H1 (cell line): ENCODE measurements at regions not wholly inside any gene's neighbourhood (a gene's known extent, or its start where the extent isn't known, plus 50 kb on each side); places are given as distances from the start of the nearest gene placed in this dataset.
A peak's percentile ranks its signal among the peaks of the same experiment; 100 is the strongest.

Experiments used
- CTCF ChIA-PET: fragments of 300-600 bp; sonication (Branson Sonifier 250); formaldehyde crosslinking; loops from one replicate; lab custom pipeline; 2021; ENCODE audit not compliant: partially characterized antibody; lab: Charles Lee
- POLR2A ChIA-PET: fragments of 300-600 bp; sonication (Branson Sonifier 250); formaldehyde crosslinking; loops from one replicate; lab custom pipeline; 2021; ENCODE audit warnings: inconsistent platforms; ENCODE audit not compliant: partially characterized antibody; lab: Charles Lee
- DNase-seq, 2 experiments: peaks; one replicate each; pipeline versions ENCODE4 v3.0.0 to v3.0.0-alpha.2; 2010 to 2022; ENCODE audit warnings: low spot score in 2 of 2, low read depth in 1 of 2, mixed read lengths in 1 of 2
- FAIRE-seq: peaks from 2 replicates; lab custom pipeline; 2011; peaks lifted over from hg19 to GRCh38; lab: Jason Lieb, UNC
- H2AFZ ChIP-seq: 2 replicates; pipeline ENCODE4 v1.8.1; 2012; ENCODE audit warnings: low read length, inconsistent platforms
- H2AK5ac ChIP-seq: 2 replicates; pipeline ENCODE4 v1.6.1; 2013; ENCODE audit warnings: low read depth, low read length
- H2BK120ac ChIP-seq: replicated peaks from 2 replicates; pipeline ENCODE3; 2013; ENCODE audit warnings: low read depth, low read length, inconsistent platforms
- H2BK12ac ChIP-seq: 2 replicates; pipeline ENCODE4 v1.6.1; 2013; ENCODE audit warnings: low read depth, low read length
- H2BK15ac ChIP-seq: 2 replicates; pipeline ENCODE4 v1.6.1; 2013; ENCODE audit warnings: low read length
- H2BK20ac ChIP-seq: 2 replicates; pipeline ENCODE4 v1.6.1; 2013; ENCODE audit warnings: low read length
- H2BK5ac ChIP-seq: 2 replicates; pipeline ENCODE4 v1.6.1; 2013; ENCODE audit warnings: low read depth, low read length
- H3K14ac ChIP-seq: 2 replicates; pipeline ENCODE4 v1.6.1; 2013; ENCODE audit warnings: inconsistent platforms; ENCODE audit not compliant: insufficient read length
- H3K18ac ChIP-seq: 2 replicates; pipeline ENCODE4 v1.6.1; 2013; ENCODE audit warnings: low read length; ENCODE audit errors: extremely low read depth
- H3K23ac ChIP-seq: 2 replicates; pipeline ENCODE4 v1.6.1; 2013; ENCODE audit warnings: inconsistent platforms; ENCODE audit not compliant: insufficient read length
- H3K23me2 ChIP-seq: 2 replicates; pipeline ENCODE4 v1.6.1; 2013; ENCODE audit warnings: low read depth, low read length
- H3K27ac ChIP-seq: 2 replicates; pipeline ENCODE4 v1.6.1; 2011; ENCODE audit warnings: low read depth, low read length, inconsistent platforms
- H3K27me3 ChIP-seq, 4 experiments: replicated peaks in 1 of 4; 1 replicate in 1 of 4; 2 replicates in 3 of 4; pipeline versions ENCODE4 v1.6.1 to v1.8.1; 2011 to 2013; ENCODE audit warnings: low read length in 3 of 4, mild to moderate bottlenecking in 3 of 4, inconsistent platforms in 2 of 4, mixed read lengths in 2 of 4, moderate library complexity in 1 of 4; ENCODE audit not compliant: control insufficient read depth in 3 of 4, insufficient read depth in 3 of 4; ENCODE audit errors: extremely low read depth in 1 of 4
- H3K36me3 ChIP-seq, 4 experiments: 2 replicates each; pipeline versions ENCODE4 v1.6.1 to v1.8.1; 2011 to 2013; ENCODE audit warnings: mild to moderate bottlenecking in 4 of 4, low read length in 3 of 4, moderate library complexity in 2 of 4, control low read depth in 1 of 4, inconsistent platforms in 1 of 4; ENCODE audit not compliant: insufficient read depth in 4 of 4, control insufficient read depth in 2 of 4
- H3K4ac ChIP-seq: replicated peaks from 2 replicates; pipeline ENCODE3; 2013; ENCODE audit warnings: low read length, low read depth, mixed read lengths, inconsistent platforms; ENCODE audit not compliant: insufficient read length
- H3K4me1 ChIP-seq, 4 experiments: replicated peaks in 1 of 4; 1 replicate in 1 of 4; 2 replicates in 3 of 4; pipeline versions ENCODE4 v1.6.1 to v1.8.1; 2011 to 2013; ENCODE audit warnings: low read length in 3 of 4, inconsistent platforms in 2 of 4, mixed read lengths in 1 of 4; ENCODE audit not compliant: insufficient read depth in 4 of 4, control insufficient read depth in 3 of 4
- H3K4me2 ChIP-seq, 2 experiments: 2 replicates each; pipeline versions ENCODE4 v1.6.1 to v1.8.1; 2011 to 2013; ENCODE audit warnings: low read depth in 2 of 2, low read length in 2 of 2, control low read depth in 1 of 2, inconsistent platforms in 1 of 2, mild to moderate bottlenecking in 1 of 2; ENCODE audit not compliant: insufficient read depth in 1 of 2
- H3K4me3 ChIP-seq, 4 experiments: fragments of 200-600, 300-600 bp in 1 of 4; sonication (generic), shearing (Covaris generic), sonication (Bioruptor Twin) in 1 of 4; 2 replicates each; pipeline versions ENCODE4 v1.5.1 to v1.8.1; 2011 to 2016; ENCODE audit warnings: low read length in 4 of 4, low read depth in 3 of 4, control low read depth in 2 of 4, inconsistent platforms in 2 of 4, mild to moderate bottlenecking in 2 of 4, mixed read lengths in 1 of 4, moderate library complexity in 1 of 4; ENCODE audit not compliant: insufficient read depth in 2 of 4; ENCODE audit errors: extremely low read depth in 1 of 4
- H3K56ac ChIP-seq: replicated peaks from 2 replicates; pipeline ENCODE3; 2013; ENCODE audit warnings: low read depth, mild to moderate bottlenecking, mixed read lengths, low read length, inconsistent platforms; ENCODE audit not compliant: insufficient read length
- H3K79me1 ChIP-seq: 2 replicates; pipeline ENCODE4 v1.6.1; 2013; ENCODE audit warnings: low read depth, low read length, control low read depth
- H3K79me2 ChIP-seq, 2 experiments: 2 replicates each; pipeline versions ENCODE4 v1.6.1 to v1.8.1; 2012 to 2013; ENCODE audit warnings: low read length in 2 of 2, mild to moderate bottlenecking in 2 of 2, inconsistent platforms in 1 of 2; ENCODE audit not compliant: insufficient read depth in 2 of 2, control insufficient read depth in 1 of 2
- H3K9ac ChIP-seq, 4 experiments: replicated peaks in 1 of 4; 1 replicate in 1 of 4; 2 replicates in 3 of 4; pipeline versions ENCODE4 v1.6.1 to v1.8.1; 2011 to 2013; ENCODE audit warnings: low read depth in 3 of 4, low read length in 3 of 4, control low read depth in 2 of 4, mild to moderate bottlenecking in 2 of 4, moderate library complexity in 2 of 4, inconsistent platforms in 1 of 4; ENCODE audit errors: extremely low read depth in 1 of 4
- H3K9me3 ChIP-seq, 2 experiments: 2 replicates each; pipeline versions ENCODE4 v1.6.1 to v1.8.1; 2012 to 2013; ENCODE audit warnings: mild to moderate bottlenecking in 2 of 2, moderate library complexity in 2 of 2, control low read depth in 1 of 2, inconsistent platforms in 1 of 2, low read depth in 1 of 2, low read length in 1 of 2, mixed read lengths in 1 of 2; ENCODE audit not compliant: insufficient read depth in 2 of 2
- H4K20me1 ChIP-seq, 2 experiments: replicated peaks in 1 of 2; 2 replicates each; pipeline versions ENCODE3 to v1.8.1; 2011 to 2013; ENCODE audit warnings: inconsistent platforms in 2 of 2, low read length in 2 of 2, mild to moderate bottlenecking in 1 of 2; ENCODE audit not compliant: insufficient read depth in 2 of 2, control insufficient read depth in 1 of 2
- H4K5ac ChIP-seq: 2 replicates; pipeline ENCODE4 v1.6.1; 2013; ENCODE audit warnings: low read length, low read depth, mixed read lengths, inconsistent platforms; ENCODE audit not compliant: insufficient read length
- H4K8ac ChIP-seq: 2 replicates; pipeline ENCODE4 v1.8.0; 2013; ENCODE audit warnings: mild to moderate bottlenecking, moderate library complexity, low read length, inconsistent platforms; ENCODE audit not compliant: insufficient read depth; ENCODE audit errors: extremely low read depth
- H4K91ac ChIP-seq: replicated peaks from 2 replicates; pipeline ENCODE3; 2013; ENCODE audit warnings: low read length, mixed read lengths, inconsistent platforms; ENCODE audit not compliant: insufficient read length
- SP2 ChIP-seq: IDR thresholded peaks from 2 replicates; pipeline ENCODE4 v1.6.1; 2012; ENCODE audit warnings: mild to moderate bottlenecking, low read length, inconsistent platforms
- TAF7 ChIP-seq: optimal IDR thresholded peaks from 2 replicates; pipeline ENCODE3; 2011; ENCODE audit warnings: low read depth, mild to moderate bottlenecking, inconsistent platforms, low read length, moderate library complexity, borderline replicate concordance
- WGBS, 2 experiments: shearing (Covaris generic) in 1 of 2; methylation state at CpG; one replicate each; pipeline versions ENCODE4 v1.1.6 to v1.1.7; 2013 to 2015; ENCODE audit warnings: low lambda C conversion rate in 2 of 2, mixed read lengths in 2 of 2, inconsistent platforms in 1 of 2, low coverage in 1 of 2, missing lambda C conversion rate in 1 of 2; ENCODE audit not compliant: insufficient replicate concordance in 2 of 2, insufficient coverage in 1 of 2, insufficient read length in 1 of 2; ENCODE audit errors: extremely low coverage in 1 of 2, missing lambda C conversion rate in 1 of 2; 5-methylcytosine and 5-hydroxymethylcytosine counted together

- Histone ChIP-seq H3K9me3 (peaks cover 2 to 4% of the 10 kb centered on the region in 2 experiments; a peak in 1 of 4 replicates), H3K23ac (no peak overlapping the region), H2BK12ac (no peak overlapping the region), H3K79me1 (no peaks in the 10 kb centered on the region), H3K79me2 (no peaks in the 10 kb centered on the region), H4K20me1 (no peaks in the 10 kb centered on the region), H3K23me2 (no peaks in the 10 kb centered on the region; the same call in 1 of the 2 replicates), H3K4me2 (no peak overlapping the region), H2AK5ac (no peak overlapping the region), H2BK15ac (no peak overlapping the region), H3K27ac (no peak overlapping the region), H3K4me1 (no peaks in the 10 kb centered on the region), H3K18ac (no peak overlapping the region), H3K56ac (no peak overlapping the region), H3K4ac (no peak overlapping the region), H2BK120ac (no peak overlapping the region), H2BK5ac (no peak overlapping the region), H2BK20ac (no peak overlapping the region), H3K36me3 (no peaks in the 10 kb centered on the region), H4K5ac (no peak overlapping the region), H3K14ac (no peak overlapping the region), H4K91ac (no peak overlapping the region), H3K9ac (no peak overlapping the region), H2AFZ (0 out of 2 replicates have a peak overlapping the region, but pooled peaks have one; percentile 12), H3K4me3 (no peak overlapping the region), H3K27me3 (no peaks in the 10 kb centered on the region), H4K8ac (no peak overlapping the region)
- DNase-seq (no peak), FAIRE-seq (no peak)
- ChIA-PET POLR2A (no interaction called here), CTCF (interaction anchor here (1.0 to 3.2 kb wide), 2 partner anchors 18 to 21 kb away, joined by 3 to 13 read pairs; no protein-coding TSS in a partner anchor)
- WGBS, 2 experiments: 73% methylated on average over 2 of the region's 2 CpGs; no CpG with 5 or more reads in 1 of the 2 experiments
- TF ChIP-seq SP2: no peak
- no peak for TF ChIP-seq TAF7
These were observed 202.5 kb upstream of the PDZRN3 start for GRCh38 chr3:73827204-73827603.
